Heart left ventricle (tissue), 16 donors: ENCODE measurements at regions not wholly inside any gene's neighbourhood (a gene's known extent, or its start where the extent isn't known, plus 50 kb on each side); places are given as distances from the start of the nearest gene placed in this dataset.
A peak's percentile ranks its signal among the peaks of the same experiment; 100 is the strongest.

Source experiments
- ATAC-seq, 4 donors: fragments of 200-7000 bp; cut with Tn5 transposase; one replicate each; pipeline ENCODE4 v1.9.1; 2020 to 2022; ENCODE audit warnings: moderate library complexity in 4 of 4, mild to moderate bottlenecking in 3 of 4, moderate number of reproducible peaks in 1 of 4
- DNase-seq, 5 donors: peaks; one replicate each; pipeline ENCODE4 v3.0.0-alpha.2; 2020
- H3K27ac ChIP-seq, 12 donors: fragments of 200-600 bp; sonication (generic) in 4 of 12; one replicate each; pipeline versions ENCODE4 v1.5.0 to v1.8.0; 2016 to 2022; ENCODE audit warnings: mild to moderate bottlenecking in 2 of 12
- H3K27me3 ChIP-seq, 9 donors: fragments of 200-600 bp; sonication (generic) in 2 of 9; one replicate each; pipeline versions ENCODE4 v1.5.1 to v1.8.0; 2016 to 2022; ENCODE audit warnings: mild to moderate bottlenecking in 3 of 9
- H3K36me3 ChIP-seq, 9 donors: fragments of 200-600 bp; sonication (generic) in 2 of 9; one replicate each; pipeline versions ENCODE4 v1.5.0 to v1.8.0; 2018 to 2022; ENCODE audit warnings: mild to moderate bottlenecking in 2 of 9
- H3K4me1 ChIP-seq, 12 donors: fragments of 200-600 bp; sonication (generic) in 4 of 12; one replicate each; pipeline versions ENCODE4 v1.5.0 to v1.8.0; 2016 to 2022; ENCODE audit warnings: mild to moderate bottlenecking in 3 of 12
- H3K4me3 ChIP-seq, 12 donors: fragments of 200-600 bp; sonication (generic) in 4 of 12; one replicate each; pipeline versions ENCODE4 v1.5.0 to v1.8.0; 2017 to 2022; ENCODE audit warnings: mild to moderate bottlenecking in 9 of 12, moderate library complexity in 4 of 12
- H3K9me3 ChIP-seq, 12 donors: fragments of 200-600 bp; sonication (generic) in 4 of 12; one replicate each; pipeline versions ENCODE4 v1.5.0 to v1.8.0; 2016 to 2022; ENCODE audit warnings: mild to moderate bottlenecking in 1 of 12
- CTCF ChIP-seq, 12 donors: fragments of 200-600 bp; sonication (generic) in 4 of 12; IDR thresholded peaks; one replicate each; pipeline versions ENCODE4 v1.5.0 to v1.8.0; 2018 to 2022; ENCODE audit warnings: antibody characterized with exemption in 12 of 12, mild to moderate bottlenecking in 5 of 12
- POLR2A ChIP-seq, 2 donors: fragments of 450-650 bp; IDR thresholded peaks; one replicate each; pipeline ENCODE4 v1.6.1; 2017; ENCODE audit warnings: antibody characterized with exemption in 2 of 2, mild to moderate bottlenecking in 2 of 2, moderate library complexity in 2 of 2
- WGBS, 4 donors: extraction: QIAGEN DNeasy Blood & Tissue Kit in 2 of 4; methylation state at CpG; one replicate each; pipeline versions ENCODE4 v1.1.5 to v1.1.7; 2013 to 2018; 5-methylcytosine and 5-hydroxymethylcytosine counted together
- intact Hi-C, 10 donors: fragments of 100-400 bp; cut with DNase I; formaldehyde crosslinking; loops; one replicate each; pipeline versions ENCODE4 v1.11.1 to v1.14.2; 2022
- donor health status: ischemic (EF 13 %, LVEDD 7.1; RV severe dilation, severe dysfunction).
- donor health status: healthy with polysubstance abuse.
- donor health status: DM: no; HTN: yes; CAD: no.
- donor health status: DM: no; HTN: no; CAD: no.
- donor health status: ischemic (EF 25% LVEDD 6.9; RV normal size, moderate dysfunction).
- donor health status: ischemic (EF 25% LVEDD 5.7; RV mildly dilated, moderate dysfunction).
- donor health status: healthy.
- donor health status: DM: yes; HTN: yes; CAD: no.
- donor health status: ischemic (EF 35%, LVEDD 5.7; RV mildly dilated, moderate dysfunction).
- donor health status: nonischemic (EF 11% LVEDD 7.7; RV severe dilation, severe dysfunction).
- donor health status: DM: yes; HTN: yes; CAD: no.
- donor health status: PGD.
- donor health status: ischemic (EF 29% LVEDD 5.4; RV normal size, mild dysfunction).
- donor health status: nonischemic (EF 23%, LVEDD 6.1; RV moderate dilation, normal function).

- intact Hi-C loops = loop anchor here in 5 of 10 donors (10.0 kb wide), 2 partner anchors 89 to 99 kb away; no protein-coding TSS in a partner anchor
- WGBS, 4 donors = 82 to 91% (median 85%) methylated on average over 9 of the region's 9 CpGs
- ATAC-seq (no peak), DNase-seq (no peak)
- H3K27me3 ChIP-seq = no peaks in the 10 kb centered on the region
- H3K27ac ChIP-seq = no peak overlapping the region
- no peaks in the 10 kb centered on the region for H3K36me3 ChIP-seq
- H3K4me1 ChIP-seq = no peaks in the 10 kb centered on the region
- H3K9me3 ChIP-seq = no peaks in the 10 kb centered on the region
- no peak overlapping the region for H3K4me3 ChIP-seq
- TF ChIP-seq CTCF (IDR thresholded peaks at IDR 0.05) (no peak), POLR2A (IDR thresholded peaks at IDR 0.05) (no peak)
Observed at GRCh38 chr15:29945943-29946596, 123.8 kb upstream of the TJP1 start.

- Histone ChIP-seq H3K9me3 (no peaks in the 10 kb centered on the region), H3K27ac (no peak overlapping the region), H3K4me1 (no peaks in the 10 kb centered on the region), H3K4me3 (no peak overlapping the region), H3K27me3 (no peaks in the 10 kb centered on the region), H3K36me3 (no peaks in the 10 kb centered on the region)
- DNase-seq (no peak), ATAC-seq (no peak)
- WGBS, 4 donors = 83 to 88% (median 84%) methylated on average over 2 of the region's 2 CpGs
- TF ChIP-seq POLR2A (IDR thresholded peaks at IDR 0.05) = no peak
- no peak for TF ChIP-seq CTCF (IDR thresholded peaks at IDR 0.05)
- intact Hi-C loops = loop anchor here in 7 of 10 donors (5.0 to 10.0 kb wide), 3 partner anchors 90 to 100 kb away; no protein-coding TSS in a partner anchor
Observed at GRCh38 chr15:29944925-29945324, 122.7 kb upstream of the TJP1 start.

- 75 to 88% (median 80%) methylated on average over 7 of the region's 7 CpGs for WGBS, 4 donors
- intact Hi-C loops = loop anchor here in 7 of 10 donors (5.0 to 10.0 kb wide), 3 partner anchors 92 to 102 kb away; no protein-coding TSS in a partner anchor
Observed at GRCh38 chr15:29942548-29942947, 120.3 kb upstream of the TJP1 start.

More at GRCh38 chr15:29942548-29942947, 120.3 kb upstream of the TJP1 start:
- Histone ChIP-seq H3K27ac (no peak overlapping the region), H3K9me3 (no peaks in the 10 kb centered on the region), H3K4me1 (no peaks in the 10 kb centered on the region), H3K27me3 (no peaks in the 10 kb centered on the region), H3K4me3 (no peak overlapping the region), H3K36me3 (no peaks in the 10 kb centered on the region)
- ATAC-seq = peak in 2 of 4 donors; percentile 31 to 54
- TF ChIP-seq CTCF (IDR thresholded peaks at IDR 0.05) (no peak), POLR2A (IDR thresholded peaks at IDR 0.05) (no peak)
- DNase-seq = no peak
